ENCODE measurements at regions not wholly inside any gene's neighbourhood (a gene's known extent, or its start where the extent isn't known, plus 50 kb on each side); places are given as distances from the start of the nearest gene placed in this dataset.

DNA sequence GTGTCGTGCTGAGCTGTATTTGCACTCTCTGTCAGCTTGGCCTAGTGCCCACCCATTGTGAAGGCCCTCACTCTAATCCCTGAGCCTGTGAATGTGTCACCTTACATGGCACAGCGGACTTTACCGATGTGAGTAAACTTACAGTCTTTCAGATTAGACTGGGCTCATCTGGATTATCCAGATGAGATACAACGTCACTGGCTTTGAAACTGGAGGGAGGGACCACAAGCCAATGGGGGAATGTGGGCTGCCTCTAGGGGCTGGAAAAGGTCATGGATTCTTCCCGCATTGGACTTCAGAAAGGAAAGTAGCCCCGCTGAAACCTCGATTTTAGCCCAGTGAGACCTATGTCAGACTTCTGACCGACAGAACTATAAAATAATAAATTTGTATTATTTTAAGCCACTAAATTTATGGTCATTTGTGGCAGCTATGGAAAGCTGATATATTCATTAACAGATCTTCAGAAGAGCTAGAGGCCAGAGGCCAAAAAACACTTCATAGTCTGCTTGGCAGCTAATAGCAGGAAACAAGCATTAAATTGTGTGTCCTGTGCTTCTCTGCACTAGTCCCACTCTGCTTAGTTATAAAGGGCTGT, 139.0 kb upstream of the GAS1 start:
- FAIRE-seq, result no peak

DNA sequence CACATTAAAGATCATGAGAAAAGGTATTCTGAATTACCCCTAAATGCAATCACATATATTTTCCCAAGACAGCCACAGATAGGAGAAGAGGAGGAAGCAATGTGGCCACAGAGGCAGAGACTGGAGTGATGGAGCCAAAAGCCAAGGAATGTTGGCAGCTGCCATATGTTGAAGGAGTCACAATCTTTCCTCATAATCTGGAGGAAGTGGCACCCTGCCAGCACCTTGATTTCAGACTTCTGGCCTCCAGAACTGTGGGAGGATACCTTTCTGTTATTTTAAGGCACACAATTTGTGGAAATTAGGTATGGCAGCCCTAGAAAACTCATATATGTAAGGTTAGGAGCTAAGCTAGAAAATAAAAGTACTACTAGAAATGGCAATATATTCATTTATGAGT, 139.9 kb upstream of the GAS1 start:
- FAIRE-seq, result no peak

DNA sequence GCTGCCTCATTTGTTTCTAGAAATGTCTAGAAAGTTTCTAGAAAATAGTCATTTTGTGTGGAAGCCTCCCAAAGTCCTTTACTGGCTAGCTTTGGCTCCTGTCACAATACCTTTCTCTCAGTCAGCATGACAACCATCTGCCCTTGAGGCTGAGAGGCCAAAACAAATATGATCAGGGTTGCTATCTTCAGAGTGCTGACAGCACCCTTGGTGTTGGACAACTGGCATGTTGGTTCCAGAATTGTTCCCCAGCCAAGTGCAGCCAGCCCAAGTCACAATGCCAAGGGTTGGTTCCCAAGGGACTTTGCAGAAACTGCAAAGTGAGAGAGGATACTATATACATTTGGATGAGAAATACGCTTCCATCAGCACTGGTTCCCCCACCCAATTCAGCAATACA, 140.9 kb upstream of the GAS1 start:
- no peak for FAIRE-seq

DNA sequence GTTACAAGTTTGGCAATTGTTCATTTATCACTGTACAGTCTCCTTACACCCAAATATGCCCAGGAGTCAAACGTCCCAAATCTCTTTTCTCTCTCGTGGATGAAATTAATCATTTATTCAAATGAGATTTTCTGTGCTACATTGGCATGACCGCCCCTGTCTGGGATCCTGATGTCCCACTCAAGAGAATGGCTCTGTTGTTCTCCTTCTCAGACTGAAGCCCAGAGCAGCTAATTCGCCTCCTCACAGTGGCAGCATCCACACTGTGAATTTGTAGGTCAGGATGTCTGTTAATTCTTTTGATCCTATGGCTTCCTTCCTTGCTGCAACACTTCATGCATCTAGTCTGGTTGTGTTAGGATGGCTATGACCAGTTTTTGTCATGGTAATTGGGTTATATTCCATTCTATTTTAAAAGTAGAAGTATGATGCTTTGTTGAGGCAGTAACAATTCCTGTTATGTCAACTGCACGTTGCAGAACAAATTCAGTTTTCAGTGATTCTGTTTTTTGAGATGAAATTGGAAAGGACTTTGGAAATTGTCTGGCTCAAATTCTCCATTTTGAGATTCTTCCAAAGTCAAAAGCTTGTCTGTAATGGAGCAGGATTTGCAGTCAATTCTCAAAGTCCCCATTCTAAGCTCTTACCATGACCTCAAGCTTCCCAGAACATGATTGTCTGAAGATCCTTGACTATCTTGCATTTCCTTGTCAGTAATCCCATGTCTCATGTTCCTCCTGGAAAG, 141.5 kb upstream of the GAS1 start:
- FAIRE-seq, result no peak

DNA sequence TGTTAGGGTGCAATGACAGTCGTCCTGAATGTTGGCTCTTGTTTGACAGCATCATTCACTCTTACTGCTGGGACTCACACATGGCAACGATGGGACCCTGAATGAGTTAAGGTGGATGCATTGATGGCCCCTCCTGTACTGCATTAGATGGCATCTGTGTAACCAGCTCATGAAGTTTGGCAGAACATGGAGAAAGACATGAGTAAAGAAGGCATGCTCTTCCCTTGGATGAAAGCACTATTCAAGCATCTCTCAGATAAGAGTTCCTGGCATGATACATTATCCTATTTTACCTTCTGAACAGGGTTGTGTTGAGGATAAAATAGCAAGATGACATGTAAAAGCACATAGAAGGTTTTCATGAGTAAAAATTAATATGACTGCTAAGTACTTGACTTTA, 142.2 kb upstream of the GAS1 start:
- FAIRE-seq, result no peak

DNA sequence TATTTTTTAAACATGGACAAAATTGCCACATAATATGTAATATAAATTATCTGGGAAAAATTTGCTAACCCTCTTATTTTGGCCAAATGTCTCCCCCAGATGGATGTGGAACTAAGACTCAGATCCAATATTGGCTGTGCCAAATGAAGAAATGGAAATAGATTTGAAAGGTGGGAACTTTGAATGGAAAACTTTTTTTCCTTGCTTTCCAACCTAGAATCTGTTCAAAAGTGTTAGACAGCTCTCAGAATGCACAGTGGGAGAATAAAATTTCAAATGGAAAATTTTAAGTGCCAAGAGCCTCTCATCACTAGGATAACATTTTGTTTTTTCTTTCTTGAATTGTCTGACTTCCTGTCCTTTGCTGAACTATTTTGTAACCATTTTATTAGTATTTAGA, 142.6 kb upstream of the GAS1 start:
- no peak for FAIRE-seq

DNA sequence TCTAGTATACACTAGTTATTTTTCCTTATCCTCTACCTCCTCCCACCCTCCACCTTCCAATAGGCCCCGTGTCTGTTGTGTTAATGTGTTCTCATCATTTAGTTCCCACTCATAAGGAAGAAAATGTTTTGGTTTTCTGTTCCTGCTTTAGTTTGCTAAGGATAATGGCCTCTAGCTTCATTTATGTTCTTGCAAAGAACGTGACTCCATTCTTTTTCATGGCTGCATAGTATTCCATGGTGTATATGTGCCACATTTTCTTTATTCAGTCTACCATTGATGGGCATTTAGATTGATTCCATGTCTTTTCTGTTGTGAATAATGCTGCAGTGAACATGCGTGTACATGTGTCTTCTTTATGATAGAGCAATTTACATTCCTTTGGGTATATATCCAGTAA, 146.5 kb upstream of the GAS1 start:
- no peak for FAIRE-seq

DNA sequence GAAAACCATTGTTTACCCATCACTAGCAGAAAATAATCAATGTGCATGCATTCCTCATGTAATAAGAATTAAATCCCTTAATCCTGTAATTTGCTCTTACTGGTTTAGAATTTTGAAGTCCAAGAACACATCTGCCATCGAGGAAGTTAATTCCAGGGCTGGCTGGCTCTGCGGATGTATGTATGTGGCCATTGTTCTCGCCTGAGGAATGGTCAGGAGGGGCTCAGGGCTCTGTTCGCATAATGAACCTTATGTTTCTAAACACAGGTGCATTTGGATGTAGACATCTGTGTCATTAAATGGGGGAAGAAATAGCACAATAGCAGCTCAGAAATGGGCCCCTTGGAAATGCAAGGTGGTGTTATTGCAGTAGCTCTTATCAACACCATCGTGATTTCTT, 148.6 kb upstream of the GAS1 start:
- no peak for FAIRE-seq

DNA sequence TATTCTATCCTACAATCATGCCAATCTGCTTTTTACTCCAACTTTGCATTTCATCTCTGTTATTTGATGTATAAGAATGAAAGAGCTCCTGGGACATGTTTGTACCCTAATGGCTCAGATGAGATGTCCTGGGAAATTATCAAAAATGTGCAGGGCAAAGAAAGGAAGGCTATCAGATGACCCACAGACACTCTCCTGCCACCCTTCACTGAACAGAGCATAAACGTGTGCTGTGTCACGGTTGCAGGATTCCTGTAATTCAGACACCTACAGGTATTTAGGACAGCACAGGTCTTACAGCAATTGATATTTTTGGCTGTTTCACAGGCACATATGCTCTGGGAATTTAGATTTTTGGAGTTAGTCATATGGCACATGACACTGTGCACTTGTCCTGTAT, 149.2 kb upstream of the GAS1 start:
- FAIRE-seq, result no peak

DNA sequence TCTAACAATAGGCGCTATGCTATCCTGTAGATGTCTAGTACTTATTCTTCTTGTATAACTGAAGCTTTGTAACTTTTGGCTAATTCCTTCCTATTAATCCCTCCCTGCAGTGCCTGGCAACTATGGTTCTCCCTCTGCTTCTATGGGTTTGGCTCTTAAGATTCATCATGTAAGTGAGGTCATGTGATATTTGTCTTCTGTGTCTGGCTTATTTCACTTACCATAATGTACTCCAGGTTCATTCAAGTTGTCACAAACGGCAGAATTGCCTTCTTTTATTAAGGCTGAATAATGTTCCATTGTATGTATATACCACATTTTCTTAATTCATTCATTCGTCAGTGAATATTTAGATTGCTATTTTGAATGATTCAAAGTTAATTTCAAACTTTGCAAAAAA, 149.9 kb upstream of the GAS1 start:
- no peak for FAIRE-seq

DNA sequence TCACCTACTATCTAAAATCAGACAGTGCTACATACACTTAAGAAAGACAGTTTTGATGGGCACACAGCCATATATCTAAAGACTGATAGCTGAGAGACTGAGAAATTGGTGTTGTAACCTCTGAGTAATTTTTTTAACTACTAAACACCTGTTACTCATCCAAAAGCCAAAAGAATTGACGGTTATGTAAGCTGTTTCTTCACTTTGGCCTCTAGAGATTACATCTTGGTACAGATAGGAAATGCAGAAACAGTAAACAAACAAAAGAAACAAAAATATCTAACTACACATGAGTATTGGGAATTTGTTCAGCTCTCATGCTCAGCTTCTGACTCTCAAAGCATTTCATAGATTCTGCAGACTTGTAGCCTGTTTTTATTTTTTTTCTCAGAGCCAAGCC, 152.1 kb upstream of the GAS1 start:
- no peak for FAIRE-seq

DNA sequence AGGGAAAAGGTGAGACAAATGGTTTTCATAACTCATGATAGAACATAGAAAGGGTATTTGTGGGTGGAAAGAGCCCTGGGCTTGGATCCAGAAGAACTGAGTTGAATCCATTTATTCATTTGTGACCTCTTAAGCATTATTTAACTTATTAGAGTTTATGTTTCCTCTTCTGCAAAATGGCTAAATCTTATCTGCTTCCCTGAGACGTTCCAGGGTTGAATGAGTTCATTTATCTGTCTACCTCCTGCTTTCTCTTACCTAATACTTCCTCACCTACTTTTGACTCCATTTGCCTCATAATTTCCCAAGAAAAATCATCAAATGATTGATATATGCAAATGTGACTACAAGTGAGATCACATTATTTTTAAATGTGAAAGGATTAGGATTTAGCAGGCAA, 152.7 kb upstream of the GAS1 start:
- no peak for FAIRE-seq

DNA sequence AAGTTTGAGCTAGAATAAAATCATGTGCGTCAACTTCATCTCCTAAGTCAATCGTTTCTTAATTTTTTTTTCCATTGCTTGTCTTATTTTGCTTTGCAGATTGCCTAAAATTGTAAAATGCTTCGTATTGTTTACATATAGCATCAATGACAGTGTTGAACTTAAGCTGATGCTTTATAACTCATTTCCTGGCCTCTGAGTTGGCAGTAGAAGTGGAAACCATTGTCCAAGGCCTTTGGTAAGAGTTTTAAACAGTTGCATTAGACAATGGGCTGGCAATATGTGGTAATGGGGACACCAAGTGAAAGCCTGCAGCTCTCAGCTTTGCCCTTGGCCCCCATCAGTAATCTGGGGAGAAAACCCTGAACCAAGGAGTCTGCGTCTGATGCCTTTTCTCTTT, 154.8 kb upstream of the GAS1 start:
- FAIRE-seq, result no peak

DNA sequence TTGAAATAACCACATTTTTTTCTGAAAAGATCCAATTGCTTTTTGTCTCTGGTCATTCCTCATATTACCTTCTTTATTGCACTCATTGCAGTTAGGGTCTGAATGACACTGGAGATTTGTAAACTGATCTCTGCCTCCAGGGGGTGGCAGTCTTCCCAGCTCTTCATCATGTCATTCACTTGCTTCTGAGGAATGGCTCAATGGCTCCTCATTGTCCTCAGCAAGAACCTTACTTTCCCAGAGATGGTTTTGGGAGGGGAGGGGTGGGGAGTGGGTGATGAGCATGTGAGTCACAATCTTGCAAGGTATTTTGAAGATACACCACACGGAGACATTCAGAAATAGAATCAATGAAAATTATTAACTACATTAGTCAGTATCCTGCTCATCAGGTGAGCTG, 159.8 kb upstream of the GAS1 start:
- FAIRE-seq, result no peak

DNA sequence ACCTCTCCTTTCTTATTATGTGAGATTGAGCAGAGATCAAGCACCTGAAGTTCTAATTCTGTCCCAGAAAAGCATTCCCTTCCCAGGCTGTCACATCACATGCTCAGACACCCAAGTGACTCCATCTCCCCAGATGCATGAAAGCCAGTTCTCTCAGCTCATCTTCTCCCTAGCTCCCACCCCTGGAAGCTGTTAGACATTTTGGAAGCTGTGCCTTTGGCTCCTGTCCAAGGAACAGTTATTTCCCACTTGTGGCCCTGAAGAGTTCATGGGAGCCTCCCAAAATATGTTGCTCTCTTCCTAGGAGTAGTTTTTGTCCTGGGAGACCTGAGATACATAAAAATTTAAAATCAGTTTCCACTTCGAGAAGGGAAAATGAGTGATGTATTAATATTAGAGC, 161.4 kb upstream of the GAS1 start:
- FAIRE-seq, result no peak

DNA sequence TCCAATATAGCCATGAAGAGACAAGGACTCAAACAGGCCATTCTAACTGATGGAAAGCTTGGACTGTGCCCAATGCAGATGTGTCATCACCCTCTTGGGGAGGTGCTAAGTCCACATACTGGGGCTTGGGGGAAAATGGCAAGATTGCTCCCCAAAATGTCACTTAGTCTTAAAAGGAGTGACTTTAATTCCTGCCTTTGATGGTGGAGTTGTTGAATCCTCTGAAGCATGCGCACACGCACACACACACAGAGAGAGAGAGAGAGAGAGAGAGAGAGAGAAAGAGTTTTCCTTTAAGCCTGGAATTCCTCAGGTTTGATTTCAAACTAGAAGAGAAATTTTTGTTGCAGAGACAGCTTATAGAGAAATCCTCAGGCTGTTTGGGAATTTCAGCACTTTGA, 161.9 kb upstream of the GAS1 start:
- no peak for FAIRE-seq

DNA sequence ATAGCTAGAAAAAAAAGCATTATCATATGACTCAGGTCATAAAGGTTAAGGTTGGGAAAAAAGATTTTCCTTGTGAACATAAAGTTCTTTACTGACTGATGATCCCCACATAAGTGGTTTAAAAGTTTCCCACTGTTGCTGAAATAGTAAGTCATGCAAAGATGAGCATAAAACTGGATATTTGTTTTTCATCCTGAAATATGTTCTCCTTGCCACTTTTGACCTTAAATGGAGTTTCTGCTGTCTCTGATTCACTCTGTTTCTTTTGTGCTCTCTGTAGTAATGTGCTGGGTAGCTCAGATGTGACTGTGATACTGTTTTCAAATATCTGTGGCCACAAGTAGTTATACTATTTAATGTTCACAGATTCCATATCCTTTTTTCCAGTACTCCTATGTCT, 162.5 kb upstream of the GAS1 start:
- no peak for FAIRE-seq

DNA sequence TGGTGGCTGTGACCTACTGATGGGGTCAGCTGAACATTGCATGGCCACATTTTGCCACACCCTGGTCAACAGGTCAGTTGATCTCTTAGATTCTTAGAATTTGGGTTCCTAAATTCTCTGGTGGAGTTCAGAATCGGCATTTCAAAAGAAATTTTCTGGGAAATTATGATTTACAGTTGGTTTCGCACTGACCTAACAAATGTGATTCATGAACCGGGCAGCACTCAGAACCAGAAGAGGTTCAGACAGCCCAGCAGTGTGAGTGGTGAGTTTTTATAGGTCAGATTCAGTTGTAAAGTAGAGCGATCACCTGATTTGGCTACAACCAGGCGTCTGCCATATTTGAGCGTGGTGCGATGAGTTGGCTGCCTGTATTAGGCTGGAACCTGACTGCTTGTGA, 163.7 kb upstream of the GAS1 start:
- no peak for FAIRE-seq

DNA sequence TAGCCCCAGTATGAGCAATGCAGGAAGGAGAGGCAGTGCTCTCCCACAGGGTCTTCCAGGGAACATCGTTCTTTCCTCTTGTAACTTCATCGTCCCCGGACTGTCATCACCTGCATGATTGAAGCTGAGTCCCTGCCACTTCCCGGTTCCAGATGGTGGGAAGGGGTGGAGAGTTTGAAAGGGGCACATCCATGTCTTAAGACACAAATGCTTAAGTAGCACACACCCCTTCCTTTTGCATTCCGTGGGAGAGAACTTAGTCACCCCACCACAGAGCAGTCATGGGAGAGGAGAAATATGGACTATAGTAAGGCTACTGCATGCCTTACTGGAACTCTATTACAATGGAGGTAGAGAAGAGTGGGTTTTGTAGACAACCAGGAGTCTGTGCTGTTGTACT, 165.3 kb upstream of the GAS1 start:
- FAIRE-seq, result no peak

DNA sequence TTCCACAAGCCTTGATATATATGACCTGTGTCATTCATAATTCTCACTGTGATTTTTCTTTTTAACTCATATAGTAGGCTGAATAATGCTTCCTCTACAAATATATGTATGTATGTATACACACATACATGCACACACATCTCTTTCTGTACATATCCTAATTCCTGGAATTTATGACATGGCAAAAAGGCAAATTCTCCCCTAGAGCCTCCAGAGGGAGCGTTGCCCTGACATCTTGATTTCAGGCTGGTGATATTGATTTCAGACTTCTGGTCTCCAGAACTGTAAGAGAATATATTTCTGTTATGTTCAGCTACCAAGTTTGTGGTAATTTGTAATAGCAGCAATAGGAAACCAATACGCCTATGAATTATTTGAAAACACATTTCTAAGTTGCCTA, 166.6 kb upstream of the GAS1 start:
- FAIRE-seq, result no peak

DNA sequence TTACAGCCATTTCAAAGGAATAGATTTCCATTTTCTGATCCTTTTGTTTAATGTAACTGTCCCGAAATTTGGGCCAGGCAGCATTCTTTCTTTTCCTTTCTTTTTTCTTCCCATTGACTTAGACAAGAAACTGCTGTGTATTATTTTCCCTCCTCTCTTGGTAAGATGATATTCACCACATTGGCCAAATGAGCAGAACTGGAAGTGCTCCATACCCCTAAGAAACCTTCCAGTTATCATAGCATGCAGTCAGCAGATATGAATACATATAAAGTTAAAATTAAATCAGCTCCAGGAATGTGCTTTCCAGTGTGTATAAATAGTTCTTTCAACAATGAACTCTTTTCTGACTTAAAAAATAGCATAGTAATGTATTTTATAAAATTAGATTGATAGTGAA, 168.5 kb upstream of the GAS1 start:
- no peak for FAIRE-seq

DNA sequence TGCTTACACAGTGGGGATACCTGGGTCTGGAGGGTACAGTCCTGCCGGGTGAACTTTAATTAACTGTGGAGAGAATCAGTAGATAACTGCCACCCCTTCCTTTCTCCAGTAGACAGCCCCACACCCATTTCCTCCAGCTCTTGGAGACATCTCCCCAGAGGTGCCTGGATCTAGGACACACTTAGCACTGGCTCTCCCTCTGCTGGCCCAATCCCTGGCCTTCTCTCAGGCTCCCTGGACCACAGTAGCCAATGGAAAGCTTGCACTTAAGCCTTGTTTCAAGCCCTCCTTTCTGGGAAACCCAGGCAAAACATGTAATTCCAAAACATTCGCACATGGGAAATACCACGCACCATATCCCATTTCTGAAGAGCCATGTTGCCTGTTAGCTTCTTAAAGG, 169.2 kb upstream of the GAS1 start:
- FAIRE-seq, result no peak

DNA sequence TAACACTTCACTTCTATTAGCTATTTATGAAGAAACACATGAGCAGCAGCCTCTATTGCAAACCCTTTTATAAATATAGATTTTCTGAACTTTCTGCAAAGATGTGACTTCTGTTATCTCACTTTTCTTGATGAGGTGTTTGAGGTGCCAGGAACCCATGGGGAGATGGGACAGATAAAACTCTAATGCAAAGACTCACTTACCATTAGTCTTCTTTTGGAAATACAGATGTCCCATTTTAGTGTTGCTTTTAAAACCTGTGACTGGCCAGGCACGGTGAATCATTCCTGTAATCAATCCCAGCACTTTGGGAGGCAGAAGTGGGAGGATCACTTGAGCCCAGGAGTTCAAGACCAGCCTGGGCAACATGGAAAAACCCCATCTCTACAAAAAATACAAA, 171.3 kb upstream of the GAS1 start:
- FAIRE-seq, result no peak

DNA sequence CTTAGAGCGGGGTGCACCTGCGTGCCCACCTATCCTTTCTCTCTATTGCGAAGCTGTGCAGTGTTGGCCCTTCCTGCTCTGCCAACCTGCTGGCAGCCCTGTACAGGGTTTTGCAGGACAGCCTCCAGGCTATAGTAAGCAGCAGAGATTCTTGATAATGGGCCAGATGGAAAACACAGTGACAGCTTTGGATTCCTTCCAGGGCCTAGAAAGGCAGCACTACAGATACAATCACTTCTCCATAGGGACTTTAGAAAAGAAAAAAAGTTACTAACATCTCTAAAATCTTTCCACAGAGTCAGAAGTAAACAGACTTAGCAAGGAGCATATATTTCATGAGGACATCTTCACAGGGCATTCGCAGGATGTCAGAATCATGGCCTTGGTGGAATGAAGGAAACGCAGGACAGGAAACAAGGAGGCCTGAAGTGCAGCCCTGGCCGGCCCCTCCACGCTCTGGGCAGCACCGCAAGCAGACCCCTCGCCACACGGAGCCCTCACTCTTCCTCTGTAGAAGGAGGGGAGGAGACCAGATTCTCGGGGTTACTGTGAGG, 172.1 kb upstream of the GAS1 start:
- no peak for FAIRE-seq

DNA sequence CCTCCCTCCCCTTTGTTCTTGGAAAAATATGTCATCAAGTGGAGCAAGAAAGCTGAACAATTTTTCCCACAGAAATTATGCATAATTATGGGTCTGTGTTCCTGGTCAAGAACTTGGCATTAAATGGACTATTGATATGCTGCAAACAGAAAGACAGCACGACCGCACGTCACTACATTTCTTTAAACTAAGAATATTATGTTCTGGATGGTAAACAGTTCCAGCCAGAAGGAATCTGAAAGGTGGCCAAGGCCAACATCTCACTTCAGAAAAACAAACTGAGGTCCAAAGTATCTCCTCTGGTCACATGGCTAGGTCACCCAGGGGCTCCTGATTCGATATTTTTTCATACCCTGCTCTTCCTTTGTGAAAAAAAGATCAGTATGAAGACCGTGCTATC, 173.3 kb upstream of the GAS1 start:
- FAIRE-seq, result no peak
